Dedifferentiated amniotic fluid mesenchymal stem cell (primary cell): ENCODE measurements at regions not wholly inside any gene's neighbourhood (a gene's known extent, or its start where the extent isn't known, plus 50 kb on each side); places are given as distances from the start of the nearest gene placed in this dataset.

Experiments
- DNase-seq: peaks from one replicate; pipeline ENCODE4 v3.0.0-alpha.2; 2016; ENCODE audit errors: extremely low spot score

DNA sequence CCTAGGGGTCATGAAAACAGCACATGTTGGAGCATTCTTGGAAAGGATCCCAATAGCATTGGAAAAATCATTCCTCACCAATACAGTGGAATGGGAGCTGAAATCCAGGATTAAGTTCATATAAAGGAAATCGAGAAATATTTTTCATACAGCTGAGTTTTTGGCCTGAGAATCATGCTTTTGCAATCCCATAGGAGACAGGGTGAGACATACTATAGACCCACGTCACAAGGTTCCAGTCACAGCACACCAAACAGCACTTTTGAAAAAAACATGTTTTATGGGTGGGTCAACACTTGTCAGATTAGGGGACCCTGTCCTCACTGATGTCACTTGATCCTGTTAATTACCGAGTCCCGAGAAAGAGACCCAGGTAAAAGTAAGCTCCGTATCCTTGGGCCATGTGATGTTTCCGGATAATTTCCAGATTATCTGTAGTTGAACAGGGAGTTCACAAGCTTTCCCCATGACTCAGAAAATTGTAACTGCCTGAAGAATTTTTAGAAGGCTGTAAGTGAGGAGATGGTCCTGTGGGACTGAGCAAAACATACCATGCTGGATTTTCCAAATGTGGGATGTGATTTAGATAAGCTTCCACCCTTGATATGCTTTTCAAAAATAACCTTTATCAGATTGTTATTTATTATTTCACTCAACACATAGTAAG is 80.9 kb upstream of the TLR3 start:
- DNase-seq = no peak

DNA sequence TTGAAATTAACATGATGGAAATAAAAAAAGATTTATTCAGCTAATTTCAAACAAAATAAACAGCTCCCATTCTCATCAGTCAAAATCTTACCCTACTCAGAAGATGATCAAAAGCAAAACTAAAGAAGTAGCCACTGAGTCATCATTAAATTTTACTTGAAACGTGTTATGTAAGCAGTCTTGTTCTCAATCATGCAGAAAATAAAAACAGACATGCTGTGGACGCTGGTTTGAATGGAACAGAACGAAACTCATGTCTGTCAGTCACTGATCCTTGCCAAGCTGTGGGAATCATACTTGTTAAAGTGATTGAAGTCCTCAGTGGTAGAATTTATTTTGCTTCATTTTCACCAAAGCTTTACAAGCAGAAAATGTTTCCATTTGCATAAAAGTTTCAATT is 77.2 kb upstream of the TLR3 start:
- no peak for DNase-seq

DNA sequence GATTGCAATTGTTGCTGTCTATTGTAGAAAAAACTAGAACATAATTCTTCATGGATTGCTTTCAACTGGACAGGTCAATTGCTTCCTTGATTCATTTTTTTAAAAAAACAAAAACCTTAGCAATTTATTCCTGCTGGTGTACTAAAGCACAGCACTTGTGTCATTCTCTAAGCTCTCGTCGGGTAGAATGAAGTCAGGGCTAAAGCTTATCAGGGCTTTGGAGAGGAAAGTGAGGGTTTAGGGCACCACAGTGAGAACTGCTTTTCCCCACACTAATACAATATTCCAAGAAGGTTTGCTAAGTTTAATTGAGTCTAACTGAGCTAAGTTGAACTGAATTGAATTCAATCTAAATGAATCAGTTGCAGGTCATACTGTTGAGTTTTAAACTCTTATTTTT is 76.4 kb upstream of the TLR3 start:
- DNase-seq = no peak

DNA sequence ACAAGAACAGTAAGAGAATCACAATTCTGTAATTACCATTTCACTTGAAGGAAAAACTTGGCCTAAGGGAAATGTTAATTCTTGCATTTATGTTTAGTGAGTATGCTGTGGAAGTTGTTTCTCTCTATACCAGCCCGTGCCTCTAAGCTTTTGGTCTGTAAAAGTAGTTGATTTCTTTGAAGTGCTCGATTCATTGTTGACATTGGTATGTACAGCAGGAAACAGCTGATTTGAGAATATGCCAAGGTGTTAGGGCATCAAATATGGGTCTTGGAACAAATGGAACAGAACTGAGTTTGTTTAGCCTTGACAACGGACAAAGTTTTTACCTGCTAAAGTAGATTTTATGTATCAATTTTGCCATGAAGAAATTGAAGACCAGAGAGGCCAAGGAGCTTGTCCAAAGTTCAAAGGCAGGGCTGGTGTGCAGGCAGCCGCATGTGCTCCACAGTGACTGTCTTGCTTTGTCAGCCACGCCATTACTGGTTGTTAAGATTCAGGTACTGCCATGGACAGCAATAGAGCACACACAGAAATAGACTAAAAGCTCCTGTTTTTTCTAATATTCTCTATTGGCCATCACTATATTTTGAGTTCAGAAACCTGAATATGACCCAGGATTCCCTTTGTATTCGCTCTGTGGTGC is 75.5 kb upstream of the TLR3 start:
- DNase-seq = no peak

DNA sequence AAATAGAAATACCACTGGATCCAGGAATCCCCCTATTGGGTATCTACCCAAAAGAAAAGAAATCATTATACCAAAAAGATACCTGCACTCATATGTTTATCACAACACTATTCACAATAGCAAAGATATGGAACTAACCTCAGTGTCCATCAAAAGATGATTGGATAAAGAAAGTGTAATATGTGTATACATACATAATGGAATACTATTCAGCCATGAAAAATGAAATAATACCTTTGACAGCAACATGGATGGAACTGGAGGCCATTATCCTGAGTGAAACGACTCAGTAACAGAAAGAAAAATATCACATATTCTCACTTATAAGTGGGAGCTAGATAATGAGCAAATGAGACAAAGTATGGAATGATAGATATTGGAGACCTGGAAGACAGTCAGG is 74.2 kb upstream of the TLR3 start:
- no peak for DNase-seq

DNA sequence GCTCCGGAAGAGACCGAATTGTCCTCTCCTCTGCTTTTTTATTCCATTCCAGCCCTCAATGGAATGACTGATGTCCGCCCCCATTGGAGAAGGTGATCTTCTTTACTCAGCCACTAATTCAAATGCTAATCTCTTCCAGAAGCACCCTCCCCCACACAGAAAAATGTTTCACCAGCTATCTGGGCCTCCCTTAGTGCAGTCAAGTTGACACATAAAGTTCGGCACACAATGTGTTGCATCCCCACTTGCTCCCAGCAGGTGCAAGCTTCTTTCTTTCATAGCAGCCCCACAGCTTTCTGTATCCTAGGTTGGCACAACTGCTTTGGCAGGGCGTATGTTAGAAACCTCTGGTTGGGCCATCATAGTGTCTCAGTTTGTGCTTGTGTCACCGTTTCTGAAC is 73.3 kb upstream of the TLR3 start:
- no peak for DNase-seq

DNA sequence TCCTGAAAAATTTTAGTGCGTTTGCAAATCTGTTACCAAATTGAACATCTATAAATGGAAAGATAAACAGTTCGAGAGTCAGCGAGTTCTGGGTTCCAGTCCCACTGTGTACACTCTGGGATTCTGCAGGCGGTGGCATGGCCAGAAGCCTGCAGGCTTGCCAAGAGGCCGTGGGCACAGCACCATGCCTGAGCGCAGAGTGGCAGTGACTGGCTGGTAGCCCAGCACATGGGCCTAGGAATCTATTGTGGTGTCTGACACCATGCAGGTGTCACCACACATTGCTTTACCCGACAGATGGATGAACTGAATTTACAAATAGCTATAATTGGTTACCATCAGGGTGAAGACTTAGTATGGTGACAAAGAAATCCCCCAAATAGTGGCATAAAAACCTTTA is 71.7 kb upstream of the TLR3 start:
- DNase-seq = no peak

DNA sequence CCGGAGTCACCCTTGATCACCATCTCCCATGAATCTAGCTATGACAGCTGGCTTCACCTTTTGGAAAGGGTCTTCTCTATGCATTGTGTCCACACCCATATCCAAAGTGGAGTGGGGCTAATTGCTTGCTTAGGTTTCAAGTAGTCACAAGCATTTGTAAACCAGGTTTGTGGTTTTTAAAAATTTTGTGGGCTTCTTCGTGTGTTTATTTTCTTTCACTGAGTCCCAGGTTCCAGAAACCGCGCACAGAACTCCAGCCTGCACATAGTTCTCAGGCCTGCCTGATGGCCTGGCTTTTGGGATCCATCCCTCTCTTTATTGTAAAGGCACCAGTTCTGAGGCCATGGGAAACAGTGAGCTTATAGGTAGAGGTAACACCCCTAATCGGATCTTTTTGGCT is 70.2 kb upstream of the TLR3 start:
- DNase-seq = no peak

DNA sequence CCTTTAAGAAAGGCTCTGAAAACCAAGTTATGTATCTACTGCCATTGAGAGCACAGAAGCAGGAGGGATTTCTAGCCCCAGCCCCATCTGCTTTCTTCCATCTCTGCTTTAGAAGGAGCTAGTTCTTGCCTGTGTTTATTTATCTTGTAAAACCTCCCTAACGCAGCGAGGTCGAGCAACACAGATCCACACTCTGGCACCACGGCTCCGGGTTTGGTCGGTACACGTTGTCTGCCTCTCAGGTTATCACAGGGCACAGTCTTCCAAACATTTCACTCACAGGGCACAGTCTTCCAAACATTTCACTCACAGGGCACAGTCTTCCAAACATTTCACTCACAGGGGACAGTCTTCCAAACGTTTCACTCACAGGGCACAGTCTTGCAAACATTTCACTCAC is 69.7 kb upstream of the TLR3 start:
- DNase-seq = no peak

DNA sequence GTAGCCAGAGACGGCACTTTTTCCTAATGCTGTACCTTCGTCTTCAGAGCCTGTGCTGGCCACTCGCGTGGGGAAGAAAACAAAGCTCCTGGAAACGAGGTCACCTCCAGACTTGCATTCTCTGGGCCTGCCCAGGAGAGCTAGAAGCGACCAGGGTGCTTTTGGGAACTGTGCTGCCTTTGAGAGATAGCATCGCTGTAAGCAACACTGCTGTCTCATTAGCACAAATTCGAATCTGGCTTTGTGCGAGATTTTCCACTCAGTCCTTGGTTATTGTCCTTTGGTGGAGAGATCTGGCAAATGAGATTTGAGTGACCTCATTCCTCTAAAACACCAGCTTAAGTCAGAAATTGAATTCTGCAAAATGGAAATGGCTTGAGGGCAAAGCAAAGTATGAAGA is 66.1 kb upstream of the TLR3 start:
- DNase-seq = no peak

DNA sequence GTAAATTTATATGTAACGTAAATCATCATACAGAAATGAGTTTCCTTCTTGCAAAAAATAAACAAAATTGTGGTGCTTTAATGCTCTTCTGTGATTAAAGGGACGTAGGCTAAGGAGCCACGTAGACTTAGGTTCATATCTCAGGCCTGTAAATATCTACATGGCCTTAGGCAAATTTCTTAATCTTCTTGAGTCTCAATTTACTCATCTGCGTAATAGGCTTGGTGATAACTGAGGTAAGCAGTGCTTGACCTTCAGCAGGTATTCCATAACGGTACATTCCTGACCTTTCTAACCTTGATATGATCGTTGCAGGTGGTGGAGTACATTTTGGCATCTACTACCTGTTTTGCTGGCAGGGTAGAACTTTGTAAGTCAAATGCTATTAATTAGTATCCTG is 65.2 kb upstream of the TLR3 start:
- DNase-seq = no peak

DNA sequence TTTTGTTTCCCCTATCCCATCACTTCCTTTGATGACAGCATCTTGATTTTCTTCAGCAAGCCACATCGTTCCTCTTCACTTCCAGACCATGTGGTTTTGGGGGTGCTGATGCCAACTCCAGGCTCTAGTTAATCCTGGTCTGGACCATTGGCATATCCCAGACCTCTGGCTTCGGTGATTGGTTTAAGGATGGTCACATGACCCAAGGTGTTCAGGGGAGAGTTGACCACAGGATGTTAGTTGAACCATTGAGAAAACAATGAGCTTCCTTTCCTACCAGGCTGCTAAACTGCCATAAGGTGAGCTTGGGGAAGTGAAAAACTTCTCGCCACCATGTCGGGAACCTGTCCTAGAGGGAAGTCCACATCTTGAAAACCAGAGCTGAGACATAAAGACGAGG is 60.9 kb upstream of the TLR3 start:
- DNase-seq = no peak

DNA sequence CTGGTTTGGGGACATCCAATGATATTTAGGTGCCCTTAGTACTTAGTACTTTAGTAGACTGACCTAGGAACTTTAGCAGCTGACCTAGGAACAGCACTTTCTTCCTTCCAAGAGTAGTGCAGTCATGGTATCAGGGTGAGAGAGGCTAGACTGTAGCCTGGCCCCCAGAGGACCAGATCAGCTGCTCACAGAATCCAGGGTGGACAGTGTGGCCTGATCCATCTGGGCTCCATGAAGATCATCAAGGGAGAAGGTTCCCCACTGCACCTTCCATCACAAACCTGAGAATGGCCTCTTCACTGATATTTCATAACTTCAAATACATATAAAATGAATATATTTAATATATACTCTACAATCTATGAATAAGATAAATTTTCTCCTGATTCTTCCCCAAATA is 59.0 kb upstream of the TLR3 start:
- no peak for DNase-seq

DNA sequence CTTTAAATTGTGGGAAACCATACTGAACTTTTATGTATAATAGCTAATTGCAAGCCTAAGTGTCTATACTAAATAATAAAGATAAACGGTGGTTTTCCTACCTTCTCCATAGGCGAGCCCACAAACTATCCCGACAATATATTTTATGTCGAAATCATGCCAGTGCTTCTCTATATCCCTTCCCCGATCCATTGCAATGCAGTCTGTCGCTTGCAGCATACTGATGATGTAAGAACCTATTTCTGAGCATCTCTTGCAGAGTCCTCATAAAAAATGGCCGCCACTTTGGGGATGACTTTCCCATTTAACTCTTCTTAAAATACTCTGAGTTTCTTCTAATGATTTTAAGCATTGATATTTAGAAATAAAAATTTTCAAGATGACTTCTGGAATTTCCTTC is 58.1 kb upstream of the TLR3 start:
- DNase-seq = no peak

DNA sequence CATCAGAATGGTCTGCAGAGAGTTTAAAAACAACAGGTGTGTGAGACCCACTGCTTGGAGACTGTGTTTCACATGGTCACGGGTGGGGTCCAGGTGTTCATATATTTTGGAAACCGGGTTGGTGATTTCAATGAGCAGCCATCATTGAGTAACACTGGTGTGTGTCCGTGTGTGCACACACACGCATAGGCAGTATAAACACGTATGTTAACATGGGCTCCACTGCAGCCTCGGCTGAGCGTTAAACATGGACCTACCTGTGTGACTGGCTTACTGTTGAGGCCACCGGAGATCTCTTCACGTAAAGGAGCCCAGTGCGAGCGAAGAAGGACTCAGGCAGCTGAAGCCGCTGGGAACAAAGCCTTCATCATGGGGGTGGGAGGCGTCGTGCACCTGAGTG is 56.9 kb upstream of the TLR3 start:
- DNase-seq = no peak

DNA sequence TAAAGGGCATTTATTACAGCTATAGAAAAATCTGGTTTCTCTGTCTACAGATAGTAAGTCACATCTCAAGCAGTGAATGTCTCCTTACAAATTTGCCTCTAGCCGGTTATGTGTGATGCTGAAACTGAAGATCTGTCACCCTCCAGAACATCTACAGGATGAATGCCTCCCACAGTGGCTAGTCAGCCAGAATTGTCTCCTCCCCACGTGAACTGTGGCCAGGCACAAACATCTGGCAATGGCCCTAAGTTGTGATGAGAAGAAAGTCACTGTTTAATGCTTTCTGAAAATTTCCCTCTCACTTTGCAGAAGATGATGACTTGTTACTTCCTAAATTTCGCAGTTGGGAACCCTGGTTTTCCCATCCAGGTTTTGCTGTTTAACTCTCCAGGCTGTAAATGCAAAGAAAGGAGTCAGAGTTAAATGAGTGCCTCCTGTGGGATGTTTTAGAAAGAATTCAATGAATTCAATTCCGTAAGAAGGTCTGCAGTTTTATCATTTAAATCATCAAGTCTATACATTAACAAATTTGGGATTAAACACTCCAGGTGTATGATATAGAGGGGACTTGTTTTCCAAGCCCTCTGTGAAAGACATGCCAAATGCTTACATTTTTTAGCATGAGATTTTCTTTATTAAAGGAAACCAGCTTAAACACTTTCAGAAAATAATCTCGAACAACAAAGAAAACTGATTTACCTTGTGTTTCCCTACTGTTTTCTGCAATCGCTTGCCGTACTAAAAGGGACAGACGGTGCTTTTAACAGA is 55.4 kb upstream of the TLR3 start:
- DNase-seq = no peak

DNA sequence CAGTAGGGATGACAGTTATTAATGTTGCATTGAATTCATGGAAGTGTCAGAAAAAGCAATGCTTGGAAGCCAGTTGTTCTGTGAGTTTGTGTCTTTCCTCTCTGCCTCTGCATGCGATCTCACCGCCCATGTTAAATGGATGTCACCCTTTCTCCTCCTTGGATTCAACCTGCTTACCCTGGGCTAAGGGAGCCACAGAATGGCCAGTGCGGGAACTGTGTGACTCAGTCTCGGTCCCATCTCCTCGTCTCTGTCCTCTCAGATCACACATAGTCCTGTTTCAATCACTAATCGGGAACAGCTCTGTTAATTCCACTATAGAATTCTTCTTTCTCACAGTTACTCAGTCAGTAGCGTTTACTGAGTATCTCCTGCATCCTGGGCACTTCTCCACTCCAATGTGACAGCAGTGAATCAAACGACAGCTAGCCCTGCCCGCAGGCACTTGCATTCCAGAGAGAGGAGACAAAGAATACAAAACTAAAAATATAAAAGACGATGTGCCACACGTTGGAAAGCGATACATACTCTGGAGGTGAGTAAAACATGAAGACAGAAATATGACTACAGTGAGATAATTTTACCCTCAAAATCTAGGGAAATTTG is 53.6 kb upstream of the TLR3 start:
- DNase-seq = no peak

DNA sequence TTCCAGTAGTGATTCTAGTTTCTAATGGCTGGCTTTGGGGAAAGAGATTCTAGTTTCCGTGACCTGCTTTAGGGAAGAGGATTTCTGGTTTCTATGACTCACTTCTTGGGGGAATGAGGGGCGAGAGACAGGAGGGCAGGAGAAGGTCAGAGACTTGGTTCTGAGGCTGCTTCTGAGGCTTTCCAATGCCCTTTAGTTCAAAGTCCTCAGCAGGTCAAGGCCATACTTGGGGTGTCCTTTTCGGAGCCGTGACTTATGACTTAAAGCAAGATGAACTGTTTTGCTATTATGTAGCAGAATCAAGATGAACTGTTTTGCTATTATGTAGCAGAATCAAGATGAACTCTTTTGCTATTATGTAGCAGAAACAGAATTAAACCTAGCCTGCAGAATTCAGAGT is 52.2 kb upstream of the TLR3 start:
- DNase-seq = no peak

DNA sequence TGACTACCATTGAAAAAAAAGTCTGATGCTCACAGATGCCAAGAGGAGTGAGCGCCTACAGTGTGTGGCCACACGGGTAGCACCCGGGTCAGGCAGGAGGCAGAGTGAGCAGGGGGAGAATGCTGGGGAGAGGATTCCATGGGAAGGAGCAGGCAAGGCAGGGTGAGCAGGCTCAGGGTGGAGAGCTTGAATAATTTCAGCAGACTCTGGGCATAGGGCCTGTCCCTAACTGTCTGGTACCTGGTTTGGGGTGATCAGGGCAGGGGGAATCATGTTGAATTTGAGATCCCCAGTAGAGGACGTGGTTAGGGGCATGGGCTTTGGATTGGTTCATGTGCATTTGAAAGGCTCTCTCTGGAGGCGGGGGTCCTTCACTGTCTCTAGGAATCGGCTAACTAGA is 51.2 kb upstream of the TLR3 start:
- no peak for DNase-seq

DNA sequence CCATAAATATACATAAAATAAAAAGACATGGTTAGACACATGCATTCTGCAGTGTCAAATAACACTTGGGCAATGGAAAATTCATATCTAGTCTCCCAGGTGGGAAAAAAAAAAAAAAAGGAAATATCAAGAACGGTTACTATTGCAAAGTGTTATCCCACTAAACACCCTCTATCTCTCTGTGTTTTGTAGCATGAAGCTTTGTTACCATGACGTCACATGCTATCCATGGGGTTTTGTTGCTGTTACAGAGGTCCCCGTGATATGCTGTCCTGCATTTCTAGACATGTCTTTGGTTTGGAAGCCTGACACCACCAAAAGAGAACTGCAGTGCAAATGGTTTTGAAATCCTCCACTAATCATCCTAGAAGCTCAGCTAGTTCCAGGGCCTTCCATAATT is 50.7 kb upstream of the TLR3 start:
- no peak for DNase-seq

DNA sequence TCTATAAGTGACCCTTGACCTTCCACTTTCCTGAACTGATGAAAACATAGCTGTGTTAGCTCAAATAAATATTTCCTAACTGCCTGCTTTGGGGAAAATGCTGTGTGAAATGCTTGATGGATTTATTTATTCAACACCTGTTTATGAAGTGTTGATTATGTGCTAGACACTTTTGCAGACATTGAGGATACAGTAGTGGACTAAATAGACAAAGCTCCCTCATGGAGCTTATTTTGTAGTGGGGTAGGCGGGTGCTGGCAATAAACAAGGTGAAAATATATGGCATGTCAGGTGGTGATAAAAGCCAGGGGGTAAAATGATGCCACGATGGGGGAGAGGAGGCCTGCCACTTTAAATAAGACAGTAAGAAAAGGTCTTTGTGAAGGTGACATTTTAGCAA is 50.2 kb upstream of the TLR3 start:
- DNase-seq = no peak
